Ovary (tissue), 1 donor: ENCODE measurements at regions not wholly inside any gene's neighbourhood (a gene's known extent, or its start where the extent isn't known, plus 50 kb on each side); places are given as distances from the start of the nearest gene placed in this dataset.

Source experiments
- EP300 ChIP-seq: sonication (generic); formaldehyde crosslinking; IDR thresholded peaks from one replicate; pipeline ENCODE4 v1.6.1; 2017; ENCODE audit warnings: antibody characterized with exemption
- POLR2A ChIP-seq: fragments of 450-650 bp; IDR thresholded peaks from one replicate; pipeline ENCODE4 v1.6.1; 2017; ENCODE audit warnings: antibody characterized with exemption, mild to moderate bottlenecking, moderate library complexity

GRCh38 chr4:96315815-96316214 is 475.9 kb downstream of the PDHA2 start:
- no peak for TF ChIP-seq EP300
- TF ChIP-seq POLR2A = no peak
